IMR-90 (cell line): ENCODE measurements at regions not wholly inside any gene's neighbourhood (a gene's known extent, or its start where the extent isn't known, plus 50 kb on each side); places are given as distances from the start of the nearest gene placed in this dataset.

Experiments
- ATAC-seq: fragments of 200-7000 bp; cut with Tn5 transposase; 2 replicates; pipeline ENCODE4 v1.9.1; 2020; ENCODE audit warnings: low read depth, mild to moderate bottlenecking, moderate library complexity
- BruUV-seq: library from RNA; stranded (reverse); fragments of 400-500 nt; replicated peaks from 2 replicates; lab custom pipeline; 2021; lab: Mats Ljungman, UMichigan
- CTCF ChIA-PET: fragments of 300-600 bp; formaldehyde crosslinking; extraction: SDS; loops from one replicate; lab custom pipeline; 2021; ENCODE audit warnings: antibody characterized with exemption; lab: Yijun Ruan, JAX
- POLR2A ChIA-PET: fragments of 300-600 bp; sonication (Branson Sonifier 250); formaldehyde crosslinking; loops from one replicate; lab custom pipeline; 2022; ENCODE audit warnings: antibody characterized with exemption; ENCODE audit not compliant: unreplicated experiment; lab: Charles Lee
- DNase-seq: peaks from one replicate; pipeline ENCODE4 v3.0.0; 2013
- H2AFZ ChIP-seq: replicated peaks from 2 replicates; pipeline ENCODE3; 2013; ENCODE audit warnings: low read length, mild to moderate bottlenecking; ENCODE audit not compliant: poor library complexity
- H2AK5ac ChIP-seq: 2 replicates; pipeline ENCODE4 v1.6.1; 2013; ENCODE audit warnings: low read depth, low read length, inconsistent platforms
- H2AK9ac ChIP-seq: replicated peaks from 2 replicates; pipeline ENCODE3; 2013; ENCODE audit warnings: mild to moderate bottlenecking, low read depth, low read length, moderate library complexity; ENCODE audit not compliant: poor library complexity
- H2BK120ac ChIP-seq: 2 replicates; pipeline ENCODE4 v1.6.1; 2013; ENCODE audit warnings: low read depth, low read length, inconsistent platforms
- H2BK15ac ChIP-seq: 3 replicates; pipeline ENCODE4 v1.6.1; 2013; ENCODE audit warnings: low read depth, low read length, inconsistent platforms
- H2BK20ac ChIP-seq: 2 replicates; pipeline ENCODE4 v1.6.1; 2013; ENCODE audit warnings: low read depth, mild to moderate bottlenecking, inconsistent platforms, low read length, moderate library complexity
- H2BK5ac ChIP-seq: 2 replicates; pipeline ENCODE4 v1.6.1; 2013; ENCODE audit warnings: mild to moderate bottlenecking, low read depth, low read length, inconsistent platforms; ENCODE audit not compliant: poor library complexity, severe bottlenecking
- H3K14ac ChIP-seq: replicated peaks from 2 replicates; pipeline ENCODE4 v1.6.1; 2013; ENCODE audit warnings: low read depth, low read length, inconsistent platforms
- H3K18ac ChIP-seq: 2 replicates; pipeline ENCODE4 v1.6.1; 2013; ENCODE audit warnings: low read depth, low read length, control low read depth
- H3K23ac ChIP-seq: 2 replicates; pipeline ENCODE4 v1.6.1; 2013; ENCODE audit warnings: low read depth, low read length, inconsistent platforms
- H3K27ac ChIP-seq: 2 replicates; pipeline ENCODE4 v1.5.1; 2013; ENCODE audit warnings: mild to moderate bottlenecking, control low read depth, low read length; ENCODE audit not compliant: insufficient read depth
- H3K27me3 ChIP-seq: 2 replicates; pipeline ENCODE4 v1.6.1; 2013; ENCODE audit warnings: low read length; ENCODE audit not compliant: control insufficient read depth, insufficient read depth
- H3K36me3 ChIP-seq: 2 replicates; pipeline ENCODE4 v1.6.1; 2013; ENCODE audit warnings: low read length, mixed read lengths; ENCODE audit not compliant: control insufficient read depth, insufficient read depth
- H3K4ac ChIP-seq: 2 replicates; pipeline ENCODE4 v1.6.1; 2013; ENCODE audit warnings: low read depth, low read length, inconsistent platforms
- H3K4me1 ChIP-seq: 2 replicates; pipeline ENCODE4 v1.6.1; 2013; ENCODE audit warnings: low read length, mixed read lengths; ENCODE audit not compliant: control insufficient read depth, insufficient read depth
- H3K4me2 ChIP-seq: 2 replicates; pipeline ENCODE4 v1.6.1; 2013; ENCODE audit warnings: low read depth, mild to moderate bottlenecking, control low read depth, low read length, moderate library complexity
- H3K4me3 ChIP-seq: 2 replicates; pipeline ENCODE4 v1.5.1; 2013; ENCODE audit warnings: low read depth, mild to moderate bottlenecking, control low read depth, low read length, moderate library complexity; ENCODE audit not compliant: insufficient read depth
- H3K56ac ChIP-seq: 2 replicates; pipeline ENCODE4 v1.6.1; 2013; ENCODE audit warnings: low read length, inconsistent platforms; ENCODE audit not compliant: insufficient read depth; ENCODE audit errors: extremely low read depth
- H3K79me1 ChIP-seq, 2 experiments: 2 replicates each; pipeline ENCODE4 v1.6.1; 2013; ENCODE audit warnings: low read length in 2 of 2, inconsistent platforms in 1 of 2, low read depth in 1 of 2
- H3K9ac ChIP-seq: 2 replicates; pipeline ENCODE4 v1.6.1; 2013; ENCODE audit warnings: low read depth, low read length, control low read depth
- H3K9me1 ChIP-seq: 2 replicates; pipeline ENCODE4 v1.6.1; 2013; ENCODE audit warnings: low read length, inconsistent platforms; ENCODE audit not compliant: insufficient read depth
- H3K9me3 ChIP-seq: 2 replicates; pipeline ENCODE4 v1.6.1; 2013; ENCODE audit warnings: low read length; ENCODE audit not compliant: control insufficient read depth, insufficient read depth
- H4K20me1 ChIP-seq: 2 replicates; pipeline ENCODE4 v1.6.1; 2013; ENCODE audit warnings: low read length, inconsistent platforms; ENCODE audit not compliant: insufficient read depth
- H4K5ac ChIP-seq: 2 replicates; pipeline ENCODE4 v1.6.1; 2013; ENCODE audit warnings: mild to moderate bottlenecking, low read depth, low read length, control low read depth
- H4K8ac ChIP-seq, 2 experiments: 2 replicates each; pipeline ENCODE4 v1.6.1; 2013; ENCODE audit warnings: low read depth in 2 of 2, low read length in 2 of 2, control low read depth in 1 of 2, inconsistent platforms in 1 of 2
- H4K91ac ChIP-seq: 2 replicates; pipeline ENCODE4 v1.6.1; 2013; ENCODE audit warnings: low read depth, low read length, inconsistent platforms; ENCODE audit not compliant: insufficient read depth
- MAFK ChIP-seq: IDR thresholded peaks from 2 replicates; pipeline ENCODE4 v1.6.1; 2012; ENCODE audit warnings: low read depth, low read length, improper control_type of control experiment
- MAZ ChIP-seq: IDR thresholded peaks from 2 replicates; pipeline ENCODE4 v1.6.1; 2012; ENCODE audit warnings: low read depth, mild to moderate bottlenecking, low read length, improper control_type of control experiment, moderate library complexity, borderline replicate concordance
- MXI1 ChIP-seq: IDR thresholded peaks from 2 replicates; pipeline ENCODE4 v1.6.1; 2012; ENCODE audit warnings: low read depth, mild to moderate bottlenecking, low read length, moderate library complexity, borderline replicate concordance
- SMC3 ChIP-seq: fragments of 150-350 bp; IDR thresholded peaks from 2 replicates; pipeline ENCODE4 v1.6.1; 2016; ENCODE audit warnings: low read depth, mild to moderate bottlenecking, antibody characterized with exemption, low read length, moderate library complexity
- WGBS, 2 experiments: methylation state at CpG; one replicate each; pipeline versions ENCODE4 v1.1.5 to v1.1.7; 2013; ENCODE audit warnings: missing lambda C conversion rate in 2 of 2; ENCODE audit not compliant: insufficient read length in 1 of 2; ENCODE audit errors: extremely low coverage in 2 of 2; 5-methylcytosine and 5-hydroxymethylcytosine counted together
- dilution Hi-C: fragments of 300-500 bp; cut with HindIII; formaldehyde crosslinking; loops from one replicate; pipeline ENCODE4 v1.14.3; 2018; ENCODE audit warnings: low sequenced_read_pairs; ENCODE audit not compliant: unreplicated experiment
- in situ Hi-C: fragments of 300-500 bp; cut with MboI; formaldehyde crosslinking; loops from 3 replicates; pipeline ENCODE4 v1.14.3; 2019; ENCODE audit warnings: low sequenced_read_pairs, inconsistent platforms, mixed read lengths
- intact Hi-C: fragments of 100-400 bp; cut with micrococcal nuclease; formaldehyde crosslinking; loops from 2 replicates; pipeline ENCODE4 v1.10.0; 2022
- TF ChIP-seq, protein P1 (sequence below): conservative IDR thresholded peaks from 2 replicates; pipeline ENCODE4 v1.5.1; 2012; ENCODE audit warnings: mild to moderate bottlenecking, low read depth, low read length, improper control_type of control experiment

GRCh38 chr5:124670722-124671184, 75.7 kb downstream of the ZNF608 start:
- no peak overlapping the region for H3K9ac ChIP-seq
- in situ Hi-C loops: no loop called here

More at GRCh38 chr5:124670722-124671184, 75.7 kb downstream of the ZNF608 start:
- no CpG with 5 or more reads among the region's 3 CpGs for WGBS, 2 experiments
- Histone ChIP-seq H4K8ac (peak overlapping the region in 1 of 2 experiments; percentile 15; a peak in 1 of 4 replicates), H3K4me2 (peak overlapping the region; percentile 18; the same call in 1 of the 2 replicates), H2AFZ (no peak overlapping the region), H3K36me3 (no peaks in the 10 kb centered on the region), H3K27me3 (no peaks in the 10 kb centered on the region), H2BK20ac (peak overlapping the region; percentile 71; the same call in 1 of the 2 replicates), H2BK120ac (0 out of 2 replicates have a peak overlapping the region, but pooled peaks have one; percentile 45), H3K4me1 (peaks cover 7% of the 10 kb centered on the region), H3K4ac (no peak overlapping the region; the same call in 1 of the 2 replicates), H3K14ac (peak overlapping the region; percentile 51; the same call in 1 of the 2 replicates), H3K4me3 (no peak overlapping the region), H2AK9ac (no peak overlapping the region), H2AK5ac (no peak overlapping the region), H4K5ac (peak overlapping the region; percentile 54; the same call in 1 of the 2 replicates), H2BK15ac (no peak overlapping the region), H2BK5ac (peak overlapping the region; percentile 55), H3K27ac (no peak overlapping the region), H3K79me1 (peaks cover 24 to 53% of the 10 kb centered on the region in 2 experiments), H3K18ac (peak overlapping the region; percentile 9; the same call in 1 of the 2 replicates), H3K9me1 (peaks cover 6% of the 10 kb centered on the region), H3K56ac (no peak overlapping the region), H4K91ac (0 out of 2 replicates have a peak overlapping the region, but pooled peaks have one; percentile 41), H4K20me1 (peaks cover 4% of the 10 kb centered on the region; the same call in 1 of the 2 replicates), H3K23ac (no peak overlapping the region; the same call in 1 of the 2 replicates), H3K9me3 (no peaks in the 10 kb centered on the region)
- TF ChIP-seq MAZ: no peak
- TF ChIP-seq MXI1: no peak
- 0 out of 2 replicates have a peak, but pooled peaks have one; percentile 16 for TF ChIP-seq MAFK
- TF ChIP-seq, protein P1, sequence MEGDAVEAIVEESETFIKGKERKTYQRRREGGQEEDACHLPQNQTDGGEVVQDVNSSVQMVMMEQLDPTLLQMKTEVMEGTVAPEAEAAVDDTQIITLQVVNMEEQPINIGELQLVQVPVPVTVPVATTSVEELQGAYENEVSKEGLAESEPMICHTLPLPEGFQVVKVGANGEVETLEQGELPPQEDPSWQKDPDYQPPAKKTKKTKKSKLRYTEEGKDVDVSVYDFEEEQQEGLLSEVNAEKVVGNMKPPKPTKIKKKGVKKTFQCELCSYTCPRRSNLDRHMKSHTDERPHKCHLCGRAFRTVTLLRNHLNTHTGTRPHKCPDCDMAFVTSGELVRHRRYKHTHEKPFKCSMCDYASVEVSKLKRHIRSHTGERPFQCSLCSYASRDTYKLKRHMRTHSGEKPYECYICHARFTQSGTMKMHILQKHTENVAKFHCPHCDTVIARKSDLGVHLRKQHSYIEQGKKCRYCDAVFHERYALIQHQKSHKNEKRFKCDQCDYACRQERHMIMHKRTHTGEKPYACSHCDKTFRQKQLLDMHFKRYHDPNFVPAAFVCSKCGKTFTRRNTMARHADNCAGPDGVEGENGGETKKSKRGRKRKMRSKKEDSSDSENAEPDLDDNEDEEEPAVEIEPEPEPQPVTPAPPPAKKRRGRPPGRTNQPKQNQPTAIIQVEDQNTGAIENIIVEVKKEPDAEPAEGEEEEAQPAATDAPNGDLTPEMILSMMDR: no peak
- no peak for TF ChIP-seq SMC3
- BruUV-seq: no TSS peak
- intact Hi-C loops: no loop called here
- POLR2A ChIA-PET: interaction anchor here (0.7 kb wide), 1 partner anchor 11 kb away, joined by 3 read pairs; no protein-coding TSS in a partner anchor
- CTCF ChIA-PET: interaction anchor here (0.6 kb wide), 1 partner anchor 341 kb away, joined by 3 read pairs; no protein-coding TSS in a partner anchor
- ATAC-seq: no peak
- DNase-seq: no peak
- dilution Hi-C loops: no loop called here
